ENCODE measurements at regions not wholly inside any gene's neighbourhood (a gene's known extent, or its start where the extent isn't known, plus 50 kb on each side); places are given as distances from the start of the nearest gene placed in this dataset.

- no peak for DNase-seq (ENCODE audit: low read depth in 2 of 2)
Observed at GRCh38 chr2:151197184-151198108, 64.2 kb downstream of the RBM43 start.

DNA sequence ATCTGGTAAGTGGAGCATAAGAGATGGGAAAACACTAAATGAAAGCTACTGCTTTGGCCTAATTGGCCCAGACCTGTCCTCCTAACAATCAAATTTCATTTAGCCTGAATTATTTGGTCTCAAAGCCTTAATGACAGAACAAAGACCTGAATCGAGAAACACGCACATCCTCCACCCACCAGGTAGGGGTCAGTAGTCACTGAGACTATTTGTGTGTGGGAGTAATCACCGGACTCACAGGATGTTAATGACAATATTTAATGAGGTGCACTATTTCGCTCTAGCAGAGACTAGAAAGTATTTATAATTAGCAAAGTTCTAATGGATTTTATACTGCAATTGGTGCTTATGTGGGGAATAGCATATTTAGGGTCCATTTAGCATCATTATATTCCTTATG is 68.1 kb downstream of the RBM43 start:
- no peak for DNase-seq (ENCODE audit: low read depth in 2 of 2)

DNA sequence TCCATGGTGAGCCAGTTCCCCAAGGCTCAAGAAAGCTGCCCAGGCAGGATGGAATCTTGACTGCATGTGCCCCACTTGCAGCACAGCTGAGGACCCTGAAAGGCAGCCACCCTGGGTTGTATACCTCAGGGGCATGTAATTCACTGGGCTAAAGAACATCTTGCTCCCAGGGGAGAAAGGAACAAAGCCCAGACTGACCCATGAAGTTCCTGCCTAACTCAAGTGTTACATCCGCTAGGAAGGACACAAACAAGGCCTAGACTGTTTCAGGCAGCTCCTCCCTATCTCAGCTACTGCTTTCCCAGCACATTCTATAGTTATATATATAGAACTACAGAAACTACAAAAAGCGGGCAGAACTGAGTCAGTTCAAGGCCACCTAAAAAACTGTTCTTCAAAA is 69.0 kb downstream of the RBM43 start:
- DNase-seq (ENCODE audit: low read depth in 2 of 2) = no peak

- DNase-seq (ENCODE audit: low read depth in 2 of 2) = no peak
Observed at GRCh38 chr2:151191001-151191400, 70.7 kb downstream of the RBM43 start.

DNA sequence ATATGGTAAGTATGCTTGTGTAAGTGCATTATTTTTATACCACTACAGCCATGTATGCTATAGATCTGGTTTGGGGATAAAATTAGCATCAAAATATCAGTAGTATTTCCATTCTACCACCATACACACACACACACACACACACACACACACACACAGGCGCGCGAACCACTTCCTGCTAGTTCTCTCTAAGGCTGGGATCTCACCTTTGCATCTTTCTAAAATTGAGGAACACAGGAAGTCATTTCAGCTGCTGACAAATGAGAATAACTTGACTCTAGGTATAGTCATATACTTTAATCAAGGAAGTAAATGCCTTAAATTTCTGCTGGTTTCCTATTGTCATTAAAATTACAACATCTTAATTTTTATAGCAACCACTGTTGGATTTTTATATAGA is 72.5 kb downstream of the RBM43 start:
- no peak for DNase-seq (ENCODE audit: low read depth in 2 of 2)

DNA sequence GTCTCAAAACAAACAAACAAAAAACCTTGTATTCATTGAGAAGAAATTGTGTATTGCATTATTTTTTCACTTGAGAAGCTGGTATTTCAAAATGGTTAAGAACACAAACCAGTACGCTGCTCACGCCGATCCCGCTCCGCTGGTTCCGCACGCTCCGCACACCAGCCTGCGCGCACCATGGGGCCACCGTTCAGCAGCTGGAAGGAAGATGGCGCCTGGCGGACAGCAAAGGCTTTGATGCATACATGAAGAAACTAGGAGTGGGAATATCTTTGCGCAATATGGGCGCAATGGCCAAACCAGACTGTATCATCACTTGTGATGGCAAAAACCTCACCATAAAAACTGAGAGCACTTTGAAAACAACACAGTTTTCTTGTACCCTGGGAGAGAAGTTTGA is 75.7 kb downstream of the RBM43 start:
- DNase-seq (ENCODE audit: low read depth in 2 of 2) = no peak

DNA sequence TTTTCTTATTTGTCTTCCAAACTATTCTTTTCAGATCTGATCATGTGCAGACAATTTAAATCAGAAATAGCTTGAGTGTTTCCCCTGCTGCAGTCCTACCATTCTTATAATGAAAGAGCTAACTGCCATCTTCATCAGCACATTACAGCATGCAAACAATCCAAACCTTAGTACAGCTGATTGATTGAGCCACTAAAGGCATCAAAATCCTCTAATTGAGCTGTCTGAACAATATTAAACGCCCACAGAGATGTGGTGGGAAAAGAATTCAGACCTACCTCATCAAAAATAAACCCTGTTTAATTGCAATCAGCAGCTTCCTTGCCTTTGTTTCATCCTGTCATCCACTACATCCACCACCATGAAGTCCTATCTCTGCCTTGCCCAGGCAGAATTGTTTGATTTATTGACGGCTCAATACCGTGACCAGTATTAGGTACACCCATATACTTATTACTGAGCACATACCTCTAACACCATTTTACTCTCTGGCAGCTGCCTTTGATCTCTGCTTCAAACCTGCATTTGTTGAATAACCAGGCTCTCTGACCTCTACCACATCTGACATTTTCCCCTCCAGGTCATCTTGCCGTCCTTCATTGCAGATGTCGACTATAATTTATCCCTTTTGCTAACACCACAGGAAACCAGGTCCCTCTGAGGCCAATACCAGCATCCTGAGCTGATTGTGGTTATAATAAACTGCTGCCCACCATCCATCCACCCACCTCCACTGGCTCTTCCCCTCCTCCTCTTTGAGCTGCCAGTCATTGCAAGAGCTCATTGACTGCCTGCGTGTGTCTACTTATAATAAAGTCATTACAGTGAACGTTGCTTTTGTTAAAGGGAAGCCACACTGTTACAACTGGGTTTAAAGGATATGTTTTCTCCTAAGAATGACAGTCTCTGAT is 78.5 kb downstream of the RBM43 start:
- DNase-seq (ENCODE audit: low read depth in 2 of 2) = no peak

GRCh38 chr2:151182396-151182795 is 79.3 kb downstream of the RBM43 start:
- DNase-seq (ENCODE audit: low read depth in 2 of 2) = no peak

- DNase-seq (ENCODE audit: low read depth in 2 of 2) = no peak
Observed at GRCh38 chr2:151181524-151181923, 80.1 kb downstream of the RBM43 start.

DNA sequence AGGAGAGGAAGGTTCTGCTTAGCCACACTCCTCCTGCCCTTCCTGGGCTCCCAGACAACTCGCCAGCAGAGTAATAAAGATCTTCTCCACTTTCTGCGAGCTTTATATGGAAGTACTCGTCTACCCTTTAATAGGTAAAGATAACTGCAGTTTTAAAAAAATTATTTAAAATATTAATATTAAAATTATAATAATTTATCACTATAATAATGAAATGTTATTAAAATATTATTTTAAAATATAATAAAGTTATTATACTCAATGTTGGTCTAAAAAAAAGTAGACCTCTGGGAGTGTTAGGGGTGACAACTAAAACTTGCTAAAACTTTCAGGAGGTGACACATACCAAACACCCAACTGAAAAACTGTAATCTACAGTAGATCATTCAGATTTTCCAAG is 81.5 kb downstream of the RBM43 start:
- DNase-seq (ENCODE audit: low read depth in 2 of 2) = no peak

DNA sequence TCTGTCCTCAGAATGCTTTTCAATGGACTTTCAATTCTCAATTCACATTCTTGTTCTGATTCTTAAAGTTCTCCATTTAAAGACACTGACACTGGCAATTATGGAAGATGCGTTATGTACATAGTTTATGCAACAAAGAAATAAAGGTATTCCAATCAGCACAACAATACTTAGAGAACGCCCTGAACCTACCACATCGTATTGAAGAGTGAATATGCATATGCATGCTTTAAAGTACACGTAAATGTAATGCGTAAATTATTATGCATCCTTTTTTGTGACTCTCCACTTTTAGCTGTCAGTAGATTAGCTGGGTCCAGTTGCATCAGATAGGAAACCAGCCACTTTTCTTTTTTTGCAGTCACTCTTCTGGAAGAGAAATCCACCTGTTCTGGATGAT is 83.5 kb downstream of the RBM43 start:
- no peak for DNase-seq (ENCODE audit: low read depth in 2 of 2)

GRCh38 chr2:151177756-151178155 is 83.9 kb downstream of the RBM43 start:
- no peak for DNase-seq (ENCODE audit: low read depth in 2 of 2)

- no peak for DNase-seq (ENCODE audit: low read depth in 2 of 2)
Observed at GRCh38 chr2:151176661-151177060, 85.0 kb downstream of the RBM43 start.

- no peak for DNase-seq (ENCODE audit: low read depth in 2 of 2)
Observed at GRCh38 chr2:151175864-151176263, 85.8 kb downstream of the RBM43 start.

- no peak for DNase-seq (ENCODE audit: low read depth in 2 of 2)
Observed at GRCh38 chr2:151174127-151174526, 87.5 kb downstream of the RBM43 start.

GRCh38 chr2:151171186-151171585 is 90.5 kb downstream of the RBM43 start:
- DNase-seq (ENCODE audit: low read depth in 2 of 2) = no peak

DNA sequence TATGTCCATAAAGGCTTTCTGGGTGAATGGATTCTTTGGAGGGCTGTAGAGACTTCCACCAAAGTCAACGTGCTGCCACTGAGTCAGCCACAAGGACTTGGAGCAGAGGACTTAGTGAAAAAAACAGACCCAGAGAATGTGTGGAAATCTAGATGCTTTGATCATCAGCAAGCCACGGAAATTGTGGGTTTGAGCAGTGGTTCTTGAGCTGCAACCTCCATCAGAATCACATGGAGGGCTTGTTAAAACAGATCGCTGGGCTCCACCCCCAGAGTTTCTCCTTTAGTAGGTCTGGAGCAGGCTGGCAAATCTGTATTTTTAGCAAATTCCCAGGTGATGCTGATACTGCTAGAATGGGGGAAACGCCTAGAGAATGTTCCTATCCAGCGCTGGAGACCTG is 95.3 kb downstream of the RBM43 start:
- no peak for DNase-seq (ENCODE audit: low read depth in 2 of 2)

DNA sequence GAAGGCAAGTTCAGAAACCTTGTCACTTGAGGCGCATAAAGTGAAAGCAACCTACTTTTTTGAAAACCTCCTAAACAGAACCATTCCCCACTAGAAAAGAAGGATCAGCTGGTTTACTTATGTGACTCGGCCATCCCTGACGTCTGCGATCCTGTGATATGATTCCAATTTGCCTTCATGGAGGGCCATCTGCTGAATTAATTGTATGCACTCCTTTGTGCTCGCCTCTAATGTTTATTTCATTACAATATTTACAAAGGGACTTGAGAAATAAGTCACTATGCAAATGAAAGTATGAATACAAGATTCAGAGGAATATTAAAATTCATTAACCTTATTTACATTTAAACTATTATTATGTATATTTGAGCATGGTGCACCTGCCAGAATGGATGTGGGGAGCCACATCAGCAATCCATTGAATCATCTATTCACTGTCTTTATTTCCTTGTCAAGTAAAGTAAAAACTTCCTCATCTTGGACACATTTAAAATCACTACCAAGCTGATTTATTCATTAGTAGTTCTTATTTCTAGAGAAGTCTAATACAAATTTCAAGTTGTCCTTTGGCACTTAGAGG is 96.5 kb downstream of the RBM43 start:
- DNase-seq (ENCODE audit: low read depth in 2 of 2) = no peak

DNA sequence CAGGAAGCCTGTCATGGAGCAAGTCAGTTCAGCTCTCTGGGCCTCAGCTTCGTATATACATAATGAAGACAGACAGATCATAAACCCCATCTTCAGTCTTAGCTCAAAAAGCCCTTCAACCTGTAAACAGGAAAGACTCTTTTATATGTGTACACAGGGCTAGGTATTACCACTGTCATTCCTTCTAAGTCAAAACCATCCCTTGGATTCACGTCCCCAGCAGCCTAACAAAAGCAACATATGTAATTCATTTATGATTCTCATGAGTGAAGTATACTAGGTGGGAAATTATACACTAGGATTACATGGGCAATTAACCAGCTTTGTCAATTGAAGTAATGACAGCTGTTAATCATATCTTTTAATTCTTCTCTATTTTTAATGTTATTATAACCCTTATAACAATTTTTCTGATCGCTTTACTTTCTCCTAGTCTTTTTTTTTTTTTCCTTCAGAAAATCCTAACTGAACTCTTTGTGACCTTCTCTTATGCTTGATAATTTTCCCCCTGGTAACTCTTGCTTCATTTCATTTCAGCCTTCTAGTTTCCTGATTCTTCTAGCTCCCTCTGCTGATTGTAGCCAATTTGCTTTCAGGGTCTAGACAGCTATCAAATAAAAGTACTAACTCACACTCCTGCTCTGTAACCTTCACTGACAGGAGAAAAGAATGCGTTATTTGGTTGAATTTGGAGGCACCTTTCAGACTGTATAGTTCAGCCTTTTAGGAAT is 99.7 kb downstream of the RBM43 start:
- no peak for DNase-seq (ENCODE audit: low read depth in 2 of 2)

DNA sequence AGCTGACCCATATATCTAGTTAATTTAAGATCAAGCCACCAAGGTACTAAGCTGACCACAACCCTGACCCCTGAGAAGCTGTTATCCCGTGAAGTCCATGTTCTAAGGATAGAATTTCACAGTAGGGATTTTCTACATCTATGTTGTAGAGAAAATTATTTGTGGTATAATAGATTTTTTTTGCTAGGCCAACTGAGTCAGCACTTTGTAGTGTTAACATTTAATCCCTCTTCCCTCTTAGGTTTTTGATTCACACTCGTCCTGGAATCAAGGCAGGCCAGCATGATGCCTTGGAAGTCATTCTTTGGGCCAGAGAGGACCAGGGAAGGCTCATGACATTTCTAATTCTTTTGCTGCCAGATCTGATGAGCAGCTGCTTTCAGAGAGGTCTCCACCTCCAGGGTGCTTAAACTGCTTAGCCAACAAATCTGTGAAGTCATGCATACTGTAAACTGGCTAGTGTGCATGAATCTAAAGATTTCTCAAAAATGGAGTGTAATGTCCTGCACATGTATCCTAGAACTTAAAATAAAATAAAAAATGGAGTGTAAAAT is 102.5 kb downstream of the RBM43 start:
- no peak for DNase-seq (ENCODE audit: low read depth in 2 of 2)

Measured in dermis microvascular lymphatic vessel endothelial cell (primary cell).